Parathyroid adenoma (tissue), 2 donors: ENCODE measurements at regions not wholly inside any gene's neighbourhood (a gene's known extent, or its start where the extent isn't known, plus 50 kb on each side); places are given as distances from the start of the nearest gene placed in this dataset.

Experiments used
- H2AFZ ChIP-seq: fragments of 300-600 bp; sonication (generic); one replicate; pipeline ENCODE4 v1.7.0; 2017; ENCODE audit warnings: antibody characterized with exemption, mild to moderate bottlenecking
- H3K27ac ChIP-seq: fragments of 300-600 bp; sonication (generic); one replicate; pipeline ENCODE4 v1.7.0; 2017
- H3K27me3 ChIP-seq: fragments of 300-600 bp; sonication (generic); one replicate; pipeline ENCODE4 v1.7.0; 2017; ENCODE audit warnings: low read length; ENCODE audit not compliant: control insufficient read depth, insufficient read depth
- H3K36me3 ChIP-seq: fragments of 300-600 bp; sonication (generic); one replicate; pipeline ENCODE4 v1.7.0; 2017; ENCODE audit warnings: low read length; ENCODE audit not compliant: control insufficient read depth, insufficient read depth
- H3K4me1 ChIP-seq: fragments of 300-600 bp; sonication (generic); one replicate; pipeline ENCODE4 v1.7.0; 2017; ENCODE audit warnings: control low read depth
- H3K4me2 ChIP-seq: fragments of 300-600 bp; sonication (generic); one replicate; pipeline ENCODE4 v1.7.0; 2017; ENCODE audit warnings: low read length
- H3K4me3 ChIP-seq: fragments of 300-600 bp; sonication (generic); one replicate; pipeline ENCODE4 v1.7.0; 2017; ENCODE audit warnings: low read depth, low read length
- H3K79me2 ChIP-seq: fragments of 300-600 bp; sonication (generic); one replicate; pipeline ENCODE4 v1.7.0; 2017; ENCODE audit warnings: control low read depth
- H3K9ac ChIP-seq: fragments of 300-600 bp; sonication (generic); one replicate; pipeline ENCODE4 v1.7.0; 2017; ENCODE audit warnings: mild to moderate bottlenecking
- H3K9me3 ChIP-seq: fragments of 300-600 bp; sonication (generic); one replicate; pipeline ENCODE4 v1.7.0; 2017; ENCODE audit warnings: low read length; ENCODE audit not compliant: control insufficient read depth
- TF ChIP-seq, protein P1 (sequence below): fragments of 300-600 bp; sonication (generic); IDR thresholded peaks from one replicate; pipeline ENCODE4 v1.7.0; 2017; ENCODE audit warnings: antibody characterized with exemption, mild to moderate bottlenecking
- donor health status: primary hyperparathyroidism.

- Histone ChIP-seq H3K9ac (no peak overlapping the region), H3K4me2 (no peak overlapping the region), H3K27ac (no peak overlapping the region), H2AFZ (no peak overlapping the region), H3K9me3 (no peaks in the 10 kb centered on the region), H3K4me1 (no peaks in the 10 kb centered on the region), H3K4me3 (no peak overlapping the region), H3K79me2 (no peaks in the 10 kb centered on the region), H3K27me3 (no peaks in the 10 kb centered on the region), H3K36me3 (no peaks in the 10 kb centered on the region)
- TF ChIP-seq, protein P1, sequence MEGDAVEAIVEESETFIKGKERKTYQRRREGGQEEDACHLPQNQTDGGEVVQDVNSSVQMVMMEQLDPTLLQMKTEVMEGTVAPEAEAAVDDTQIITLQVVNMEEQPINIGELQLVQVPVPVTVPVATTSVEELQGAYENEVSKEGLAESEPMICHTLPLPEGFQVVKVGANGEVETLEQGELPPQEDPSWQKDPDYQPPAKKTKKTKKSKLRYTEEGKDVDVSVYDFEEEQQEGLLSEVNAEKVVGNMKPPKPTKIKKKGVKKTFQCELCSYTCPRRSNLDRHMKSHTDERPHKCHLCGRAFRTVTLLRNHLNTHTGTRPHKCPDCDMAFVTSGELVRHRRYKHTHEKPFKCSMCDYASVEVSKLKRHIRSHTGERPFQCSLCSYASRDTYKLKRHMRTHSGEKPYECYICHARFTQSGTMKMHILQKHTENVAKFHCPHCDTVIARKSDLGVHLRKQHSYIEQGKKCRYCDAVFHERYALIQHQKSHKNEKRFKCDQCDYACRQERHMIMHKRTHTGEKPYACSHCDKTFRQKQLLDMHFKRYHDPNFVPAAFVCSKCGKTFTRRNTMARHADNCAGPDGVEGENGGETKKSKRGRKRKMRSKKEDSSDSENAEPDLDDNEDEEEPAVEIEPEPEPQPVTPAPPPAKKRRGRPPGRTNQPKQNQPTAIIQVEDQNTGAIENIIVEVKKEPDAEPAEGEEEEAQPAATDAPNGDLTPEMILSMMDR: no peak
These were observed 379.1 kb downstream of the INHBA start for GRCh38 chr7:41323806-41324205.

DNA sequence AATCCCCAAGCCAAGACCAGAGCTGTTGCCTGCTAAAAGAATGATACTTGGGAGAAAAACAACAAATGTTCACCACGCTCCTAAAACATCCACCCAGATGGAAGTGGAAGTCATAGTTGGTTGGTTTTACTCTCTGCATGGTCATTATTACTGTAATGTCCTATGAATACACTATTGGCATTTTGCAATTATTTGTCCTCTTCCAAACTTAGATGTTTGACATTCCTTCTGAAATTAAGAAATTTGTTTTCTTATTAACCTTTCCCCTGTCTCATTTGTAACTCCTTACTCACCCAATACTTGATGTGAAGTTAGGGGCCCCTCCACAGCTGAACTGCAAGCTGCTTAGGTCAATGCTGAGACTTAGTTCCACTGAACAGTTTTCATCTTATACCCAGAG, 383.3 kb downstream of the INHBA start:
- no peak overlapping the region for H3K9ac ChIP-seq
- no peaks in the 10 kb centered on the region for H3K4me1 ChIP-seq
- H3K27me3 ChIP-seq: no peaks in the 10 kb centered on the region
- no peak overlapping the region for H3K4me2 ChIP-seq
- H3K79me2 ChIP-seq: no peaks in the 10 kb centered on the region
- TF ChIP-seq, protein P1: no peak
- H3K27ac ChIP-seq: no peak overlapping the region
- H3K36me3 ChIP-seq: no peaks in the 10 kb centered on the region
- no peak overlapping the region for H2AFZ ChIP-seq
- no peaks in the 10 kb centered on the region for H3K9me3 ChIP-seq
- no peak overlapping the region for H3K4me3 ChIP-seq

DNA sequence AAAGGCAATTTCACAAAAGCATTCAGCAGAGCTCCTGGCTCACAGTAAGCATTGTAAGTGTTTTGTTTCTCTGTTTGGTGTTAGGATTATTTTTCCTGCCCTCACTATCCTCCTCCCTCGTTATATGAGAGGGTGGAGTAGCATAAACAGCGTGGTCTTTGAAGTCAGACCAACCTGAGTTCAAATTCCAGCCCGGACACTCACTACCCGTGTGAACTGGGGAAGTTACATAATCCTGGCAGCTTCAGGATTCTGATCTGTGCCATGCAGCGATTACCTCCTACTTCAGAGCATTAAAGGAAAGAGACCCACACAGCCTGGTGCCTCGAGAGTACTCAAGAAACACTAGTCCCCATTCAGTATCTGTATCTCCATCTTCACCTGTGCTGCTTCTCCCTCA, 386.5 kb downstream of the INHBA start:
- no peak overlapping the region for H3K9ac ChIP-seq
- H3K4me2 ChIP-seq: no peak overlapping the region
- TF ChIP-seq, protein P1: no peak
- H3K4me1 ChIP-seq: no peaks in the 10 kb centered on the region
- H2AFZ ChIP-seq: no peak overlapping the region
- no peaks in the 10 kb centered on the region for H3K79me2 ChIP-seq
- H3K36me3 ChIP-seq: no peaks in the 10 kb centered on the region
- no peaks in the 10 kb centered on the region for H3K9me3 ChIP-seq
- no peaks in the 10 kb centered on the region for H3K27me3 ChIP-seq
- no peak overlapping the region for H3K4me3 ChIP-seq
- H3K27ac ChIP-seq: no peak overlapping the region

GRCh38 chr7:41315764-41316163, 387.1 kb downstream of the INHBA start:
- H3K27ac ChIP-seq: no peak overlapping the region
- H2AFZ ChIP-seq: no peak overlapping the region
- H3K9ac ChIP-seq: no peak overlapping the region
- no peaks in the 10 kb centered on the region for H3K79me2 ChIP-seq
- no peak overlapping the region for H3K4me2 ChIP-seq
- no peaks in the 10 kb centered on the region for H3K36me3 ChIP-seq
- TF ChIP-seq, protein P1: no peak
- H3K4me1 ChIP-seq: no peaks in the 10 kb centered on the region
- no peak overlapping the region for H3K4me3 ChIP-seq
- H3K9me3 ChIP-seq: no peaks in the 10 kb centered on the region
- H3K27me3 ChIP-seq: no peaks in the 10 kb centered on the region

DNA sequence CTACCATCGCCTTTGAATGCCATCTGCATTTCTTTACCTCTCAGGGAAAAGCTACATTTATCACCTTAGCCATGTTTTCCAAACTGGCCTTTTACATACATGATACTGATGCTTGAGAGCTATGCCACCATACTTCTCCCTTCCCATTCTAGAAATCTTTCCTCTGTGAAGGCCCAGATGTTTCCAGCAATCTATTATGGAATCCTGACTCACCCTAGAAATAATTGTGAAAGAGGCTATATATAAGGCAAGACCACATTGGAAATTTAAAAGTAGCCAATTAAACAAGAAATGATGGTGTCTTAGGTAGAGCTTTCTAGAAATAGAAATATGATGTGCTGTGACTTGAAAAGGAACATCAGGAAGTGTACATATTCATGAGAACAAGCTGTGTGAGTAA, 389.7 kb downstream of the INHBA start:
- Histone ChIP-seq H3K9me3 (no peaks in the 10 kb centered on the region), H3K4me2 (no peak overlapping the region), H3K79me2 (no peaks in the 10 kb centered on the region), H3K36me3 (no peaks in the 10 kb centered on the region), H3K9ac (no peak overlapping the region), H3K4me3 (no peak overlapping the region), H3K27ac (no peak overlapping the region), H3K4me1 (no peaks in the 10 kb centered on the region), H3K27me3 (no peaks in the 10 kb centered on the region), H2AFZ (no peak overlapping the region)
- TF ChIP-seq, protein P1: no peak
